ENCODE measurements at regions not wholly inside any gene's neighbourhood (a gene's known extent, or its start where the extent isn't known, plus 50 kb on each side); places are given as distances from the start of the nearest gene placed in this dataset.

- TF ChIP-seq EP300 (IDR thresholded peaks at IDR 0.05) (no peak), CTCF (IDR thresholded peaks at IDR 0.05) (no peak)
Measured at GRCh38 chr7:92914645-92915044, 78.3 kb upstream of the CDK6 start.

Measured in sigmoid colon (tissue), 4 donors.